Trophoblast cell (in vitro differentiated cells and primary cell): ENCODE measurements at regions not wholly inside any gene's neighbourhood (a gene's known extent, or its start where the extent isn't known, plus 50 kb on each side); places are given as distances from the start of the nearest gene placed in this dataset.
"Not testable (repeated sequence)": the region's sequence is repeated elsewhere in the genome, so short reads cannot be mapped to it uniquely, and the experiment has no call there.

ENCODE experiments used
- DNase-seq, 2 donors: peaks; one replicate each; pipeline ENCODE4 v3.0.0-alpha.2; 2016
- H2AFZ ChIP-seq: 2 replicates; pipeline ENCODE4 v1.6.1; 2013; ENCODE audit warnings: low read length, moderate library complexity, mild to moderate bottlenecking; ENCODE audit not compliant: insufficient read depth, poor library complexity
- H2AK5ac ChIP-seq: 2 replicates; pipeline ENCODE4 v1.6.1; 2013; ENCODE audit warnings: mild to moderate bottlenecking, low read length
- H2BK120ac ChIP-seq: 2 replicates; pipeline ENCODE4 v1.6.1; 2013; ENCODE audit warnings: low read length, mild to moderate bottlenecking, moderate library complexity; ENCODE audit not compliant: insufficient read depth, poor library complexity
- H2BK12ac ChIP-seq: 2 replicates; pipeline ENCODE4 v1.6.1; 2013; ENCODE audit warnings: mild to moderate bottlenecking, low read length, moderate library complexity
- H2BK5ac ChIP-seq: 2 replicates; pipeline ENCODE4 v1.6.1; 2013; ENCODE audit warnings: low read length, low read depth, moderate library complexity, mild to moderate bottlenecking; ENCODE audit not compliant: poor library complexity
- H3K14ac ChIP-seq: 2 replicates; pipeline ENCODE4 v1.6.1; 2013; ENCODE audit warnings: mild to moderate bottlenecking, low read length
- H3K18ac ChIP-seq: 2 replicates; pipeline ENCODE4 v1.6.1; 2013; ENCODE audit warnings: mild to moderate bottlenecking, low read length
- H3K23ac ChIP-seq: 2 replicates; pipeline ENCODE4 v1.6.1; 2013; ENCODE audit warnings: low read length
- H3K27ac ChIP-seq: 2 replicates; pipeline ENCODE4 v1.5.1; 2013; ENCODE audit warnings: low read depth, mild to moderate bottlenecking, inconsistent platforms, low read length, moderate library complexity
- H3K27me3 ChIP-seq: 2 replicates; pipeline ENCODE4 v1.6.1; 2013; ENCODE audit warnings: inconsistent platforms, mild to moderate bottlenecking, low read length, moderate library complexity; ENCODE audit not compliant: insufficient read depth
- H3K36me3 ChIP-seq, 2 experiments: 1 replicate in 1 of 2; 2 replicates in 1 of 2; pipeline ENCODE4 v1.6.1; 2013; ENCODE audit warnings: low read length in 2 of 2, mild to moderate bottlenecking in 2 of 2, moderate library complexity in 1 of 2; ENCODE audit not compliant: insufficient read depth in 2 of 2, control insufficient read depth in 1 of 2
- H3K4ac ChIP-seq: 2 replicates; pipeline ENCODE4 v1.6.1; 2013; ENCODE audit warnings: low read depth, mild to moderate bottlenecking, low read length, moderate library complexity
- H3K4me1 ChIP-seq, 2 experiments: 1 replicate in 1 of 2; 2 replicates in 1 of 2; pipeline ENCODE4 v1.6.1; 2013; ENCODE audit warnings: low read length in 2 of 2, mild to moderate bottlenecking in 2 of 2, moderate library complexity in 1 of 2; ENCODE audit not compliant: insufficient read depth in 2 of 2, control insufficient read depth in 1 of 2
- H3K4me2 ChIP-seq: 2 replicates; pipeline ENCODE4 v1.6.1; 2013; ENCODE audit warnings: inconsistent platforms, mild to moderate bottlenecking, low read length, moderate library complexity
- H3K4me3 ChIP-seq: 2 replicates; pipeline ENCODE4 v1.5.1; 2013; ENCODE audit warnings: mild to moderate bottlenecking, low read depth, low read length, inconsistent platforms
- H3K79me1 ChIP-seq: one replicate; pipeline ENCODE4 v1.6.1; 2013; ENCODE audit warnings: low read length
- H3K79me2 ChIP-seq: 2 replicates; pipeline ENCODE4 v1.6.1; 2013; ENCODE audit warnings: low read length, mild to moderate bottlenecking; ENCODE audit not compliant: control insufficient read depth, insufficient read depth, poor library complexity
- H3K9ac ChIP-seq: 2 replicates; pipeline ENCODE4 v1.6.1; 2013; ENCODE audit warnings: mild to moderate bottlenecking, low read length
- H3K9me3 ChIP-seq: 2 replicates; pipeline ENCODE4 v1.6.1; 2013; ENCODE audit warnings: low read depth, mild to moderate bottlenecking, control low read depth, inconsistent platforms, low read length; ENCODE audit not compliant: insufficient read depth
- H4K12ac ChIP-seq: 2 replicates; pipeline ENCODE4 v1.6.1; 2013; ENCODE audit warnings: low read depth, mild to moderate bottlenecking, low read length, moderate library complexity
- H4K8ac ChIP-seq: 2 replicates; pipeline ENCODE4 v1.6.1; 2013; ENCODE audit warnings: low read depth, mild to moderate bottlenecking, low read length, moderate library complexity
- H4K91ac ChIP-seq: one replicate; pipeline ENCODE4 v1.6.1; 2013; ENCODE audit warnings: low read depth, mild to moderate bottlenecking, low read length, moderate library complexity
- whole genome bisulfite sequencing: extraction: QIAGEN DNeasy Blood & Tissue Kit; methylation state at CpG from one replicate; pipeline ENCODE4 v1.1.7; 2013; ENCODE audit warnings: missing lambda C conversion rate; ENCODE audit not compliant: insufficient read length, insufficient coverage; ENCODE audit errors: extremely low coverage; 5-methylcytosine and 5-hydroxymethylcytosine counted together

DNA sequence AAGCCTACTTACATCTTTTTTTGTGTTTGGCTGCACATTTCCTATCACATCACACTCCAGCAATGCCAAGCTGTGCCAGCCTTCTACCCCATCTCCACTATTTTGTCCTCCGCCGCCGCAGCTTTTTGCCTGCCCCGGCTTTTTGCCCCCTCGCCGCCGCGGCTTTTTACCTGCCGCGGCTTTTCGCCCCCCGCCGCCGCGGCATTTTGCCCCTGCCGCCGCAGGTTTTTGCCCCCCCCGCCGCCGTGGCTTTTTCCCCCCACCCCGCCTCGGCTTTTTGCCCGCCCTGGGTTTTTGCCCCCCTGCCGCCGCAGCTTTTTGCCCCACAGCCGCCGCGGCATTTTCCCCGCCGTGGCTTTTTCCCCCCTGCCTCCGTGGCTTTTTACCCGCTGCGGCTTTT lies 506.0 kb downstream of the ZNF37A start:
- Histone ChIP-seq H3K27me3 (no peaks in the 10 kb centered on the region), H3K9me3 (peaks cover 44% of the 10 kb centered on the region)

GRCh38 chr10:38600696-38601095 lies 506.6 kb downstream of the ZNF37A start:
- no peak overlapping the region for H2AFZ ChIP-seq
- H3K23ac ChIP-seq = no peak overlapping the region
- H3K36me3 ChIP-seq = no peaks in the 10 kb centered on the region
- H4K91ac ChIP-seq = no peak overlapping the region
- no peaks in the 10 kb centered on the region for H3K79me1 ChIP-seq
- no peak overlapping the region for H2AK5ac ChIP-seq
- no CpG with 5 or more reads among the region's 46 CpGs for WGBS
- H3K4ac ChIP-seq = no peak overlapping the region
- H3K14ac ChIP-seq = no peak overlapping the region
- no peak overlapping the region for H3K18ac ChIP-seq
- no peaks in the 10 kb centered on the region for H3K27me3 ChIP-seq
- H4K12ac ChIP-seq = no peak overlapping the region
- no peak for DNase-seq
- no peak overlapping the region for H3K9ac ChIP-seq
- H3K9me3 ChIP-seq = peaks cover 49% of the 10 kb centered on the region
- no peak overlapping the region for H3K27ac ChIP-seq
- H2BK12ac ChIP-seq = no peak overlapping the region
- no peak overlapping the region for H2BK5ac ChIP-seq
- H3K4me2 ChIP-seq = no peak overlapping the region
- H3K79me2 ChIP-seq = no peaks in the 10 kb centered on the region
- H4K8ac ChIP-seq = no peak overlapping the region
- no peak overlapping the region for H2BK120ac ChIP-seq
- no peaks in the 10 kb centered on the region for H3K4me1 ChIP-seq
- no peak overlapping the region for H3K4me3 ChIP-seq

More for the DNA sequence above, 506.0 kb downstream of the ZNF37A start:
- Histone ChIP-seq H3K27ac (no peak overlapping the region), H2BK5ac (no peak overlapping the region), H3K14ac (no peak overlapping the region), H3K4me3 (no peak overlapping the region), H3K23ac (no peak overlapping the region), H2AK5ac (no peak overlapping the region), H4K91ac (no peak overlapping the region), H3K4me2 (no peak overlapping the region), H4K12ac (no peak overlapping the region), H2BK120ac (no peak overlapping the region), H4K8ac (no peak overlapping the region), H2AFZ (no peak overlapping the region), H3K79me2 (no peaks in the 10 kb centered on the region), H3K18ac (no peak overlapping the region), H3K36me3 (no peaks in the 10 kb centered on the region), H3K9ac (no peak overlapping the region), H3K4ac (no peak overlapping the region), H3K79me1 (no peaks in the 10 kb centered on the region), H3K4me1 (no peaks in the 10 kb centered on the region), H2BK12ac (no peak overlapping the region)
- DNase-seq = no peak
- no CpG with 5 or more reads among the region's 33 CpGs for WGBS

DNA sequence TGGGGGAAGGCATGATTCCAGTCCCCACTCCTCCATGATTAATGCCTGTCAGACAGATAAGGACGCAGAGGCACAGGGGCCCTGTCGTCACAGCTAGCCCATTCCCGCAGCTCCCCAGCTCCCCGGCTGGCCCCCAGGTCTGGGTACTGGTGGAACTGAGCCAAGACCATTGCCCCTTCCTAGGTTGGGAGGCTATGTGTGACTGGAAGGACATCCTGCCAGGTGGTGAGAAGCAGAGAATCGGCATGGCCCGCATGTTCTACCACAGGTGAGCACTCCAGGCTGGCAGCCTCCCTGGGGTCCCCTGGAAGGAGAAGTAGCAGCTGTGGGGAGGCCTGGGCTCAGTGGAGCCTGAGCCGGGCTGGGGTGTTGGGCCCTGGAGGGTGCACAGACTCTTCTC lies 509.5 kb downstream of the ZNF37A start:
- H3K9me3 ChIP-seq = peaks cover 59% of the 10 kb centered on the region
- not testable (repeated sequence) for H3K14ac ChIP-seq
- no CpG with 5 or more reads among the region's 7 CpGs for WGBS

DNA sequence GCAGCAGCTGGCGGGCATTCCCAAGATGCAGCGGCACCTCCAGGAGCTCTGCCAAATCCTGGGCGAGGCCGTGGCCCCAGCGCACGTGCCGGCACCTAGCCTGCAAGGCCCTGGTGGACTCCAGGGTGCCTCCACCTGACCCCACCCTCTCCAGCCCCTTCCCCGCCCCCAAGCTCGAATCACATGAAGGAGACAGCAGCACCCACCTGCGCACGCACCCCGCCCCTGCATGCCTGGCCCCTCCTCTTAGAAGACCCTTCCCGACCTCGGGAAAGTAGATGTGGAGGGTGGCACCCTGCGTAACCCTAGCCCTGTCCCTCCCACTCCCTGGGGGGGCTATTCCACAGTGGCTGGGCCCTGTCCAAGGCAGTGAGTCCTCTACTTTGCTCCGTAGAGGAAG lies 510.3 kb downstream of the ZNF37A start:
- not testable (repeated sequence) for H4K91ac ChIP-seq, H2BK120ac ChIP-seq, H2BK12ac ChIP-seq, H2AFZ ChIP-seq, H3K36me3 ChIP-seq, H3K79me1 ChIP-seq, H3K4me2 ChIP-seq, H2AK5ac ChIP-seq, H3K23ac ChIP-seq, H3K14ac ChIP-seq, H4K12ac ChIP-seq, H3K4me1 ChIP-seq, DNase-seq, H3K27me3 ChIP-seq, H3K9ac ChIP-seq, H2BK5ac ChIP-seq, H3K4me3 ChIP-seq, H3K27ac ChIP-seq, H3K18ac ChIP-seq, H3K79me2 ChIP-seq, H4K8ac ChIP-seq, H3K4ac ChIP-seq
- peaks cover 59% of the 10 kb centered on the region for H3K9me3 ChIP-seq
- WGBS = no CpG with 5 or more reads among the region's 16 CpGs

More for the DNA sequence above, 509.5 kb downstream of the ZNF37A start:
- H2AFZ ChIP-seq, H4K91ac ChIP-seq, H4K12ac ChIP-seq, H3K4me2 ChIP-seq, H2AK5ac ChIP-seq, DNase-seq, H2BK120ac ChIP-seq, H2BK12ac ChIP-seq, H3K4ac ChIP-seq, H2BK5ac ChIP-seq, H3K79me2 ChIP-seq, H3K18ac ChIP-seq, H3K4me1 ChIP-seq, H3K9ac ChIP-seq, H3K27me3 ChIP-seq, H3K23ac ChIP-seq, H4K8ac ChIP-seq, H3K4me3 ChIP-seq, H3K27ac ChIP-seq, H3K36me3 ChIP-seq, H3K79me1 ChIP-seq: not testable (repeated sequence)
